Activated CD4-positive, alpha-beta T cell treated with anti-CD3 and anti-CD28 coated beads, Interleukin-2, amount 50 U/mL, for 48 hours (primary cell): ENCODE measurements at regions not wholly inside any gene's neighbourhood (a gene's known extent, or its start where the extent isn't known, plus 50 kb on each side); places are given as distances from the start of the nearest gene placed in this dataset.
"Not testable (repeated sequence)": the region's sequence is repeated elsewhere in the genome, so short reads cannot be mapped to it uniquely, and the experiment has no call there.

Experiments
- DNase-seq, 2 experiments: peaks; one replicate each; pipeline ENCODE4 v3.0.0-alpha.2; 2020

DNA sequence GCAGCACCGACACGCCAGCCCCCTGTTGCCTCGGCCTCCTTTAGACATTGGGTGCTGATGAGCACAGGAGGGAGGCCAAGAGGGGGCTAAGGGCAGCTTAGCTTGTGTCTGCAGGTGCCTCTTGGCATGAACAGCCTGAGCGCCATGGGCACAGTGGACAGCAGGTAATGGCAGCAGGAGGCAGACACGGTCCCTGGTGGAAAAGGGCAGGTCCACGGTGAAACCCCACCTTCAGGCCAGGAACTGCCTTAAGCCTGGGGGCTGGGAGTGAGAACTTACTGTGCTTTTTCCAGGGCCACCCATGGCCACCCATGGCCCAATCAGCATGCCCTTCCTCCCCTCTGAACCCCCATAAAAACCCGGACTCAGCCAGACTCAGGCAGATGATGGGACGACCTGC lies 633.4 kb upstream of the TMEFF2 start:
- no peak for DNase-seq

DNA sequence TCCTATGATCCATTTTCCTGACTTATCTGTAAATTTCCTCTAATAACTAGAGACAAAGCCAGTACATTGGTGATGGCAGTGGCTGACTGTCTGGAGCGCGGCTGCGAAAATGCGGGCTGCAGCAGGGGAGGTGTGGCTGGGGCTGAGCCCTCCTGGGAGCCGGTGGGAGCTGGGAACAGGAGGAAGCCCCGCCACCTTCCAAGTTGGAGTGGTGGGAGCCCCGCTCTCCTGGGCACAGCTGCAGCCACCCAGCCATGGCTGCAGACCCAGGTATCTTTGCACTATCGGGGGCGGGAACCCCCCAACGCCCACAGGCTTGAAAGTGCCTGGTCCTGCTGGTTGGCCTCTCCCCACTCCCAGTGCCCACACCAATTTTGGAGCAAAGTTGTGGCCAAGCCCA lies 633.0 kb upstream of the TMEFF2 start:
- DNase-seq, result no peak

DNA sequence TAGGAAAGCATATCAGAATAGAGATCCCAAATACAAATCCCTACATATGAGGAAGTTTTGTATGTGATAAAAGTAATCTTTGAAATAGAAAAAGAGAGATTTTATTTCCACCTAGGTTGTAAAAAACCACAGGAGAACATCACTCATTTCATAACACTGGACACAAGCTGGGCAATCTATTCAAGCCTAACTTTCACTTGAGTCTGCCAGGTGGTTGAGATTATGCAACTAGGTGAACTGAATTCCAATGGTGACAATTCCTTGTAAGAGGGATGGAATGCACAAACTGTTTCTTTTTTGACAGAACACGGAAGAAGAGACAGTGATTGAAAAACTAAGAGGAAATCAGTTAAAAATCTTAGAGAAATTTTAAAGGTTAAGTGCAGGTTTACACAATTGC lies 619.6 kb upstream of the TMEFF2 start:
- no peak for DNase-seq

DNA sequence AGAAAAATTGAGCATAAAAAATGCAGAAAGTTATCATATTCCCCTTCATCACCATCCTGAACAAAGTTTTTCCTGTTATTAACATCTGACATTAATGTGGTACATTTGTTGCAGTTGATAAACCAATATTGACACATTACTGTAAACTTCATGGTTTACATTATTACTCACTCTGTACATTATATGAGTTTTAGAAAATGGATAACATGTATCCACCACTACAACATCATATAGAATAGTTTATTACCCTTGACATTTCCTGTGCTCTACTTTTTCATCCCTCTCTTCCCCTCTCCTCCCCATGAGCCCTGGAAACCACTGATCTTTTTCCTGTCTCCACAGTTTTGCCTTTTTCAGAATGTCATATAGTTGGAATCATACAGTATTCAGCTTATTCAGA lies 618.6 kb upstream of the TMEFF2 start:
- no peak for DNase-seq

DNA sequence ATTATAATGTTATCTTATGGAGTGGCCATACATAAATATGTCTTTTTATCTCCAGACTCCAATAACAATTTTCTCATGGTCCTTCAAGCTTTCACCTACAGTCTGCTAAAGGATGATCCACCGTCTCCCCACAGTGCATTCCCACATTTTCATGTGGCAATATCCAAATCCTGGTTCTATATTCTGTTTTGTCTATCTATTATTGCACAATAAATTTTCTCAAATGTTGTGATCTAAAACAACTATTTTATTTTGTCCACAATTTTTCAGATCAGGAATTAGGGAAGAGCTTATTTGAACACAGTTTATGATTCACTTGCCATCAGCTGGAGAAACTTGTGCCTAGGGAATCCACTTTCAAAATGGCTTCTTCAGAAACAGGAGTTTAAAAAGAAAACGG lies 614.4 kb upstream of the TMEFF2 start:
- no peak for DNase-seq

DNA sequence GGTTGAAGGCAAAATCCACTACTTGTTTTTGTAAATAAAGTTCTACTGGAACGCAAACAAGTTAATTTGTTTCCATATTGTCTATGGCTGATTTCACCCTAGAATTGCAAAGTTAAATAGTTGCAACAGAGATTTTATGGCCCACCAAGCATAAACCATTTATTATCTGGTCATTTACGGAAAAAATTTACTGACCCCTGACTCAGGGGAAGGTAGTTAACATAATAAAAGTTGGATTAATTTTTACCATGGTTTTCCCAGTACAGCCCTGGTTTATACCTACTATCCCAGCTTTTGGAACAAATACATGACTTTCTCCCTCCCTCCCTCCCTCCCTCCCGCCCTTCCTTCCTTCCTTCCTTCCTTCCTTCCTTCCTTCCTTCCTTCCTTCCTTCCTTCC lies 588.9 kb upstream of the TMEFF2 start:
- DNase-seq, result no peak

DNA sequence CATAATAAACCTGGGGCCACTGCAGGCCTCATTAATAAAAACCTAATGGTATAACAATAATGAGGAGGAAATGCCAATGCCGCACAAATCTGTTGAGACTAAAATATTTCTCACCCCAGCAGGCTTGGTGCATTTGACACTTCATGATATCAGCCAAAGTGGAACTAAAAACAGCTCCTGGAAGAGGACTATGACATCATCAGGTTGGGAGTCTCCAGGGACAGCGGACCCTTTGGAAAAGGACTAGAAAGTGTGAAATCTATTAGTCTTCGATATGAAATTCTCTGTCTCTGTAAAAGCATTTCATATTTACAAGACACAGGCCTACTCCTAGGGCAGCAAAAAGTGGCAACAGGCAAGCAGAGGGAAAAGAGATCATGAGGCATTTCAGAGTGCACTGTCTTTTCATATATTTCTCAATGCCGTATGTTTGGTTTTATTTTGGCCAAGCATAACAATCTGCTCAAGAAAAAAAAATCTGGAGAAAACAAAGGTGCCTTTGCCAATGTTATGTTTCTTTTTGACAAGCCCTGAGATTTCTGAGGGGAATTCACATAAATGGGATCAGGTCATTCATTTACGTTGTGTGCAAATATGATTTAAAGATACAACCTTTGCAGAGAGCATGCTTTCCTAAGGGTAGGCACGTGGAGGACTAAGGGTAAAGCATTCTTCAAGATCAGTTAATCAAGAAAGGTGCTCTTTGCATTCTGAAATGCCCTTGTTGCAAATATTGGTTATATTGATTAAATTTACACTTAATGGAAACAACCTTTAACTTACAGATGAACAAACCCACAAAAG lies 580.9 kb upstream of the TMEFF2 start:
- no peak for DNase-seq

DNA sequence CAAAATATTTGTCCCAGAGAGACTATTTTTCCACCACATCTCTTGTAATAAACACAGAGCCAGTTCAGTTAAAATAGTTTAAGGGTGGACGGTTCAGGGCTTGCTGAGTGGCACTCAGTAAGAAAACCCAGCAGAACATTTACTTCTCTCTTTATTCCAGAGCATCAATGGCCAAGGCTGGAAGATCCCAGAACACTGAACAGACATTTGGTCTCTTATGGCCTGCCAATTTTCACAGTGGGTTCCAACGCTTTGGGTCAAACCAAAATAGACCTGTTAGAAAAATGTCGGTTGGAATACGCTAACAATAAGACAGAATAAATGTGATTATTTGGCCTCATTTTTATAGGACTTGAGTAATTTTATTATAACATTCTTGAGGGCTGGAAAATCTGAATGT lies 580.3 kb upstream of the TMEFF2 start:
- DNase-seq, result no peak

DNA sequence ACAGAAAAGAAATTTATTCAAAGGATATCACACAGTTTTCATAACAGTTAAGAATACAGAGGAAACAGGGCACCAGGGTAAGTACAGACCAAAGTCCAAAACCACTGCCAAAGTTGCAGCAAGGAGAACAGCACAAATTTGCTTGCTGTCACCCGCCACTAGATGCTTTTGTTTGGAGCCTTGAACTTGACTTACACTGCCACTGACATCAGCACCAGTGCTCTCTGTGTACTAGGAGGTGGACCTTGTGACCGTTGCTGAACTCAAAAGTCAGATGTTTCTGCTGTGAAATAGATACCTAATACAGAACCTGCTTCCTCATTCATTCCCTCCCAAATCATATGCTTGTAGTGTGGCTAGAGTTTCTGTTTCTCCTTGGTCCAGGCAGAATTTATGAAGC lies 578.3 kb upstream of the TMEFF2 start:
- DNase-seq, result no peak

DNA sequence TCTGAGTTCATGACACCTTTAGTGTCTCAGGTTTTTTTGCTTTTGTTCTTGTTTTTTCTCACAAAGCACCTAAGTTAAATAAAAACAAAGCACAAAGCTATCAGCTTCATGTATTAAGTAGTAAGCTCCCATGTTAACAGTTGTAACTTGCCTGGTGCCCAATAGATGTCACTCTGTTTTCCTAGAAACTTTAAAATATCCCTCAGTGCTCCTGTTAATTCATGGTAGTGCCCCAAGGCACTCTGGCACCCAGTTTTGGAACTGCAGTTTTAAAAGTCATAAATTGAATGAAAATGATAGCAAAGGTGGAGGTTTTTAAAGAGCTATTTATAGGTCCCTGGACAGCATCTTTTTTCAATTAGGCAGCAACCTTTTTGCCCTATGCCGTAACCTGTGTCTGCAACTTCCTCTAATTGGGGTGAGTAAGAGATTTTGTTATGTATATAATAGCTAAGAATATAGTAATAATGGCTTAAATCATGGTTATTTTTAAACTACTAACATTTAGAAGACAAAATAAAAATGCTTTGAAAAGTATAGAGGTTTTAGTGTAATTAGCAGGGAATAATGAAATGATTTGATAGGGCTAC lies 555.0 kb upstream of the TMEFF2 start:
- DNase-seq, result no peak

DNA sequence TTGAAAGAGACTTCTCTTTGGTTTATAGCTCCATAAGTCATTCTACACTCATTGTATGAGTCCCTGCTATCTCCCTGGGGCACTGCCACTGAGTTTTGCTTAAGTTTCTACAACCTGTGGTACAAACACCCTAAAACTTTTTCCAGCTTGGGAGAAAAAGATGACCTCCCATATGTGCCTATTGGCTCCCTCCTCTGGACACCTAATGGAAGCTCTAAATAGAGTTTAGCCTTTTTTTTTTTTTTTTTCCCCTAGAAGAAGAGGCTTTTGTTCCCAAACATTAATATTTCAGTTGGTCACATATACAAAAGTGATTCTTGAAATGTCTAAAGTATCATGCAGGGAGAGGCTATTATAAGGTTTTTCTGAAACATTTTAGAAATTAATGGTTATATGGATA lies 547.2 kb upstream of the TMEFF2 start:
- DNase-seq, result no peak

DNA sequence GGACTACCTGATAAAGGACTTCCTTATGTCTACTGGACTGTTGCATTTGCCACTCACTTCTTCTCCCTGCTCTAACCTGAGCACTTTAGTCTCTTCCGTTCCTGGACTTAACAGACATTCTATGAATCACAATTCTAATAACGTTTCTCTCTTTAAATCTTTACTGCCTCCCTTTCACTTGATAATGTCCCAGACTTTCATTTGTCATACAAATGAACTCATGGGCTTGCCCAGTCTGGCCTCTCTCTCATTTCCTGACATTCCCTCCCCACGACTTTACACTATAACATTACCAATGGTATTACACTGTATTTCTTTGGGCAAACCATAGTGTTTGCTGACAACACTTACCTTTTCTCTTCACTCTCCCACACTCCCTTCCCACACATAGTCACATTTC lies 540.7 kb upstream of the TMEFF2 start:
- DNase-seq, result no peak

DNA sequence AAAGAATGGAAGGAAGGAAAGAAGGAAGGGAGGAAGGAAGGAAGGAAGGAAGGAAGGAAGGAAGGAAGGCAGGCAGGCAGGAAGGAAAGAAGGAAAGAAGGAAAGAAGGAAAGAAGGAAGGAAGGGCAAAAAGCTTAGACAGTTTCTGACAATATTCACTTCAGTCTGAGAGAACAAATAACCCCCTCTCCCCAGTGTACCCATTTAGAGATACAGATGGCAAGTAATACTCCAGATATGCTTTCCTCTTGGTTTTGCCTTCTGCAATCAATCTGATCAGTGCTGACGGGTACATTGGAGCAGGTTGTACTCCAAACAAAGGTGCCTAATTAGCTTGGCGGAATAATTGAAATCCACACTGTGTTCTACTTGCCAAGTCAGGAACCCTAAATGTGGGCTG lies 534.6 kb upstream of the TMEFF2 start:
- DNase-seq, result no peak

DNA sequence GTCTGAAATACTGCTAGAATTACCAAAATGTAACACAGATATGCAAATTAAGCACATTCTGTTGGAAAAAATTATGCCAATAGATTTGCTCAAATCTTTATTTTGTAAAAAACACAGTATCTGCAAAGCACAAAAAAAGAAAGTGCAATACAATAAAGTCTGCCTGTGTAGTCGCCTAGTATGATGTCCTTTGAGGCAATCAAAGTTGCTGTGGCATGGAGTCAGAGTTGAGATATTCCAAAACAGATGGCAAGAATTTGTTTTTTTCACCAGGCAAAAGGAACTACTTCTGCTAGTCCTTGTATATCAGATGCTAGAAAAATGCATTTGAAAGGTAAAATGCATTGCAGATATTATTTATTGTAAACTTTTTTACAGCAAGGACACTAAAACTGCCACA lies 531.3 kb upstream of the TMEFF2 start:
- no peak for DNase-seq

DNA sequence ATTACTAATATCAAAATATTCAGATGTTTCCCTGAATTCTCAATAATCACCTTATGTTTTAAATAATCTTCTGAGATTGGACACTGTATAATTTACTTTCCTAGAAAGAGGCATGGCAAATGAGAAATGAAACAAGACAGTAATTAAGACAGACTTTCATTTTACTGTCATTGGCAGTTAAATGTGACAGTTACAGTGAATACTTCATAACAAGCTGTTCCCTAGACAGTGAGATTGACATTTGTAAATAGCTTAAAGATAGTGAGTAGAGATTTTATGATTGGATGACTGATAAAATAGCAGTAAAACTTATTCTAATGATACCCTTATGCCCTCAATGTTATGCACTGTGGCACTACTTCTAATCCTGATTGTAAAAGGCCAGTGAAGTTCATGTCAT lies 524.9 kb upstream of the TMEFF2 start:
- DNase-seq, result no peak

DNA sequence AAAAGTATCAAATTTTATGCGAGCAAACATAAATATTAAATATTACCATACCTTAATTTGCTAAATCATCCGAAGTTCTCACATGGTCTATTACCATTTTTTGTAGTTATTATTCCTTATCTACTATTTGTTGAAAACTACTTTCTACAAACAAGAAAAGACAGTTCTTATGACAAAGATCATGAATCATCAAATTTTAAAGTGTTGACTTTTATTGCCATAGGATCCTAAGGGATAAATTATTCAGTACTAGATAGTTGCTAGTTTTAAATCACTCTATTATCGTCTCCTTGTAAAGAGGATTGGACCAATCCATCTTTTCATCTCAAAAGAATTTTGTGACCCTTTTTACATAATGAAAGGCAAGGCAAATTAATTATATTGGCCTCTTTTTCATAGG lies 523.6 kb upstream of the TMEFF2 start:
- no peak for DNase-seq

DNA sequence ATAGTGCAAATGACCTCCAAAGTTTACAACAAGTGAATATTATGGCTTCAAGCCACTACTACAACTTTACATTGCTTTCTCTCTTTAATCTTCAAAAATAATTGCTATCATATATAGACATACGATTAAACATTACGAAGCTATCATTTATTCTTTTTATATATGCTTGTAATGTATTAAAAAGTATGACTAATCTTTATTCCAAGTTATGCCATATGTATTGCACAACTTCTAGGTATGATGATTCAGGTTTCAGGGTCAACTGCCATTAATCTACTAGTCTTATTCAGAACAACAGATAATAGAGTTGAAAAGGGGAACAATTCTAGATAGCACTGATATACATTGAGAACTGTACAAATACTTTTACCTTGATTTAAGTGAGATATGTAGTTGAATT lies 506.2 kb upstream of the TMEFF2 start:
- no peak for DNase-seq

DNA sequence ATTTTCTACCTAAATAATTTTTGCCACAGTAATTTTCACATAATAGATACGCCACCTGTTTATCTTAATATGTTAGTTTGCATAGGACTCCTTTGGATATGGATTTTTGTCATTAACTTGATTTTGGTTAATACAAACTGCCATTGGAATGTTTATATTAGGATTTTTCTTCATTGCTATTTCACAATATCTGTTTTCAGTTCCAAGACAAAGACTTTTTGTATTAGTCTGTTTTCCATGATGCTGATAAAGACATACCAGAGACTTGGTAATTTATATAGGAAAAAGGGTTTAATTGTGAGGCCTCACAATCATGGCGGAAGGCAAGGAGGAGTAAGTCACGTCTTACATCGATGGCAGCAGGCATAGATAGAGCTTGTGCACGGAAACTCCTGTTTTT lies 503.1 kb upstream of the TMEFF2 start:
- no peak for DNase-seq

DNA sequence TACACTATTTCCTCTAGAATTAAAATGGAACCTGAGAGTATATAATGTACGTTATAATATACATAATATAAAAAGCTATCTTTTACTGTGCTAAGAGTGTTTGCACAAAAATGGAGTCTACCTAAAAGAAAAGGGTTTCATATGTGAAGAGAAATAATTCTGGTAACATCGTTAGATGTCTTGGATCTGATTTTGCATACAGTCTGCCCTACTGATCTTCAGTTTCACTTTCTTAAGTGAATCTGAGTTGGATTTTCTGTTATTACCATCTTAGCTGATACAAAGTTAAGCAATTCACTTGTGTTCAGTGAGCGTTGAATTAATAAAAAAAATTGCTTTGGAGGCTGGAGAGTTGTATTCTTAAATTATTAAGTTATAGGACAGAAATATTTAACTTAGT lies 502.1 kb upstream of the TMEFF2 start:
- no peak for DNase-seq

DNA sequence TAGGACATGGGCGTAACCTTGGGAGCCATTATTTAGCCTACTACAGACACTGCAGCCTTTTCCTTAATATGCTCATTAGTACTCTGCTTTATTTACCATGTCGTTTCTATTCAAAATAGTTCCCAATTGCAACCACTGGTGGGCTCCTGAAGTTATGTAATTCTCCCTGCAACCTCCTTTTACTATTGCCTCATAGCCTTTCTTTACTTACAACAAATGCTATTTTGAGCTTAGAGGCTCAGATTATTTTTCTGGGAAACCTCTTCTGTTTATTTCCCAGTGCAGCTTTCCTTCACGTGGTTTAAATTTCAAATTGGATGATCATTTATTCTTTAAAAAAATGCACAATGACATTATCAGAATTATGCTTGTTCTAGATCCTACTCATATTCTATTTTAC lies 492.3 kb upstream of the TMEFF2 start:
- no peak for DNase-seq

DNA sequence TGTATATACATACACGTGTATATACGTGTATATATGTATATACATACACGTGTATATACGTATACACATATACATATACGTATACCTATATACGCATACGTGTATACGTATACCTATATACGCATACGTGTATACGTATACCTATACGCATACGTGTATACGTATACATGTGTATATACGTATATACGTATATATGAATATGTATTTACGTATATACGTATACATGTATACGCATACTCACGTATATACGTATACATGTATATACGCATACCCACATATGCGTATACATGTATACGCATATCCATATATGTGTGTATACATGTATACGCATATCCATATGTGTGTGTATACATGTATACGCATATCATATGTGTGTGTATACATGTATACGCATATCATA lies 487.8 kb upstream of the TMEFF2 start:
- not testable (repeated sequence) for DNase-seq

DNA sequence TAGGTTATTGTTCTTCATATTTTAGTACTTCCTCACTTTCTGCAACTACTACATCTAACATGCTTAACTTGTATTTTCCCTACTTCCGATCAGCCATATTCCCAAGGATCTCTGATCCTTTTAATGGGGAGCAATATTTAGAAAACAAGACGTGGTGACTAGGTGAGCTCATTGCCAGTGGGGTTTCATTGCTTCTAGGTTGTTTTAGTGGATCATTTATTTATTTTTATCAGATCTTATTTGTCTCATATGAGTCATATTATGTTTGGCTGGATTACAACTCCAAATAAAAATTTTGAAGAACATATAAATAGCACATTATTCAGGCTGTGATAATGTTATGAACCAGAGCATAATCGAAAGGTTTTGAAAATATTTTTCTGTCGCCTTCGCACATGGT lies 480.9 kb upstream of the TMEFF2 start:
- DNase-seq, result no peak

DNA sequence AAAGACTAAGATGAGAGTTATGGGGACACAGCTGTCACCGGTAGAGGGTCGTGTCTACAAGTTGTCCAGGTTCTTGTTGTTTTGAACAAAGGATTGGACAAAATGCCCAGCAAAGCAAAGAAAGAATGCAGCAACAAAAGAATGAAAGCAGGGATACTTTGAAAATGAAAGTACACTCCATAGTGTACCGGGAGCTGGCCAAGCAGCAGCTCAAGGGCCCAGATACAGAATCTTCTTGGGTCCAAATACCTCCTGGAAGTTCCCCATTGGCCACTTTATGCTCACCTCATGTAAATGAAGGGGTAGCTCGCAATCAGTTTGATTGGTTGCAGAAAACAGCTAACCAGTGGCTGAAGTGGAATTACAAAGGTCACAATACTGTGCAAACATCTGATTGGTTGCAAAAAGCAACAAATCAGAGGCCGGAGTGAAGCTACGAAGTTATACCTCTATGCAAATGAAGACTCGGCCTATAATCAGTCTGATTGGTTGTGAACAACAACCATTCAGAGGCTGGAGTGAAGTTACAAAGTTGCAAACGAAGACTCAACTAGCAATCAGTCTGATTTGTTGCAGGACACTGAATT lies 474.9 kb upstream of the TMEFF2 start:
- no peak for DNase-seq

DNA sequence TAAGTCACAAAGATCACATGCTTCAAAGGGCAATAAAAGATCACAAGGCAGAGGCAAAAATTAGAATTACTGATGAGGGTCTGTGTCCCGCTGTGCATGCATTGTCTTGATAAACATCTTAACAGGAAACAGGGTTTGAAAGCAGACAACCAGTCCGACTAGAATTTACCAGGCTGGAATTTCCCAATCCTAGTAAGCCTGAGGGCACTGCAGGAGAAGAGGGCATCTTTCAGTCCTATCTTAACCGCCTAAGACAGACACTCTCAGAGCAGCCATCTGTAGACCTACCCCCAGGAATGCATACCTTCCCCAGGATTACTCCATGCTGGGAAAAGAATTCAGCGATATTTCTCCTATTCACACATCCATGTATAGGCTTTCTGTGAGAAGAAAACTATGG lies 465.8 kb upstream of the TMEFF2 start:
- DNase-seq, result not testable (repeated sequence)

DNA sequence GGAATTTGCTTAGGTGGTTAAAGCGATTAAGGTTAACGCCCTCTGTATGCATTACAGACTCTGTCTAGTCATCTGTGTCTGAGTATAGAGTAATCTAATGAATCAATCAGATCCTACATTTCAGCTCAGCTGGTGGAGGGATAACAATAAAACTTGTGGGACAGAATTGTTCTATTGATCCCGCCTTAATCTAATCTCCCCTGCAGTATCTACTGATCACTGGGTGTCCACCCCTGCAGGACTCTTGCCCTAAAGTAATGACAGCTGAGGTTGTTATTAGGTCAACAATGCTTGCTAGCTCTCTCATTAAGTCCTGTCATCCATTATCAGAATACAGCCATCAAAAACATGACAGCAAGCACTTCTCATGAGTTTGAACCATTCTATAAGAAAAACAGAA lies 462.6 kb upstream of the TMEFF2 start:
- DNase-seq, result no peak
